Hepatocyte (in vitro differentiated cells): ENCODE measurements at regions not wholly inside any gene's neighbourhood (a gene's known extent, or its start where the extent isn't known, plus 50 kb on each side); places are given as distances from the start of the nearest gene placed in this dataset.
"Not testable (repeated sequence)": the region's sequence is repeated elsewhere in the genome, so short reads cannot be mapped to it uniquely, and the experiment has no call there.

Experiments used
- DNase-seq: peaks from one replicate; pipeline ENCODE4 v3.0.0-alpha.2; 2016; ENCODE audit warnings: low spot score
- H2AFZ ChIP-seq: fragments of 200-600 bp; sonication (generic); 2 replicates; pipeline ENCODE4 v1.6.0; 2016; ENCODE audit warnings: antibody characterized with exemption, mild to moderate bottlenecking
- H3K27ac ChIP-seq: fragments of 200-600 bp; sonication (generic); 2 replicates; pipeline ENCODE4 v1.5.1; 2016; ENCODE audit warnings: mild to moderate bottlenecking
- H3K27me3 ChIP-seq: fragments of 200-600 bp; sonication (generic); 2 replicates; pipeline ENCODE4 v1.6.1; 2016
- H3K36me3 ChIP-seq: fragments of 200-600 bp; sonication (generic); replicated peaks from 2 replicates; pipeline ENCODE4 v1.5.1; 2016; ENCODE audit warnings: low read depth; ENCODE audit not compliant: insufficient read depth
- H3K4me1 ChIP-seq: fragments of 200-600 bp; sonication (generic); 2 replicates; pipeline ENCODE4 v1.5.1; 2016; ENCODE audit warnings: mild to moderate bottlenecking, moderate library complexity; ENCODE audit not compliant: insufficient read depth
- H3K4me2 ChIP-seq: fragments of 200-600 bp; sonication (generic); 2 replicates; pipeline ENCODE4 v1.6.0; 2016
- H3K4me3 ChIP-seq: fragments of 200-600 bp; sonication (generic); 2 replicates; pipeline ENCODE4 v1.5.1; 2016; ENCODE audit warnings: mild to moderate bottlenecking
- H3K79me2 ChIP-seq: fragments of 200-600 bp; sonication (generic); 2 replicates; pipeline ENCODE4 v1.6.0; 2017; ENCODE audit warnings: mild to moderate bottlenecking
- H3K9me2 ChIP-seq: fragments of 200-600 bp; sonication (generic); replicated peaks from 2 replicates; pipeline ENCODE4 v1.6.0; 2017; ENCODE audit warnings: mild to moderate bottlenecking; ENCODE audit not compliant: insufficient read depth
- H3K9me3 ChIP-seq: fragments of 200-600 bp; sonication (generic); 2 replicates; pipeline ENCODE4 v1.5.1; 2016; ENCODE audit warnings: low read depth, mild to moderate bottlenecking
- H4K20me1 ChIP-seq: fragments of 200-600 bp; sonication (generic); 2 replicates; pipeline ENCODE4 v1.6.0; 2016; ENCODE audit warnings: mild to moderate bottlenecking; ENCODE audit not compliant: insufficient read depth, poor library complexity, severe bottlenecking
- CTCF ChIP-seq: fragments of 200-600 bp; sonication (generic); IDR thresholded peaks from 2 replicates; pipeline ENCODE4 v1.5.1; 2016; ENCODE audit warnings: antibody characterized with exemption, mild to moderate bottlenecking; ENCODE audit not compliant: poor library complexity
- EZH2 ChIP-seq: fragments of 200-600 bp; sonication (generic); IDR thresholded peaks from 2 replicates; pipeline ENCODE4 v1.6.1; 2016; ENCODE audit warnings: antibody characterized with exemption, mild to moderate bottlenecking, borderline replicate concordance
- EZH2phosphoT487 ChIP-seq: fragments of 200-600 bp; sonication (generic); IDR thresholded peaks from one replicate; pipeline ENCODE4 v1.6.1; 2018; ENCODE audit warnings: antibody characterized with exemption, mild to moderate bottlenecking, low read depth, moderate library complexity; ENCODE audit not compliant: unreplicated experiment, severe bottlenecking
- WGBS: methylation state at CpG from one replicate; pipeline ENCODE4 v1.1.6; 2016; ENCODE audit warnings: low lambda C conversion rate; ENCODE audit errors: missing lambda C conversion rate; 5-methylcytosine and 5-hydroxymethylcytosine counted together

GRCh38 chr5:122694884-122695283 lies 80.0 kb upstream of the SNX2 start:
- Histone ChIP-seq H2AFZ (peak overlapping the region; percentile 39), H3K27me3 (no peaks in the 10 kb centered on the region), H3K4me3 (no peak overlapping the region), H4K20me1 (no peaks in the 10 kb centered on the region), H3K9me3 (no peaks in the 10 kb centered on the region), H3K9me2 (no peaks in the 10 kb centered on the region), H3K4me1 (no peaks in the 10 kb centered on the region), H3K36me3 (no peaks in the 10 kb centered on the region), H3K4me2 (no peak overlapping the region), H3K79me2 (no peaks in the 10 kb centered on the region), H3K27ac (no peak overlapping the region)
- DNase-seq, result no peak
- no peak for TF ChIP-seq EZH2phosphoT487
- no peak for TF ChIP-seq EZH2
- no peak for TF ChIP-seq CTCF
- WGBS, result 80% methylated on average over 5 of the region's 5 CpGs

- not testable (repeated sequence) for H4K20me1 ChIP-seq, H3K79me2 ChIP-seq, H3K9me3 ChIP-seq, H3K27ac ChIP-seq, H3K27me3 ChIP-seq, H2AFZ ChIP-seq, H3K9me2 ChIP-seq, DNase-seq, H3K4me3 ChIP-seq, H3K36me3 ChIP-seq, H3K4me2 ChIP-seq, H3K4me1 ChIP-seq
- 97% methylated on average over 4 of the region's 4 CpGs for WGBS
Observed at GRCh38 chr5:122696735-122697134, 78.1 kb upstream of the SNX2 start.

- Histone ChIP-seq H3K36me3 (no peaks in the 10 kb centered on the region), H3K4me3 (no peak overlapping the region), H3K4me2 (no peak overlapping the region), H3K9me3 (no peaks in the 10 kb centered on the region), H4K20me1 (no peaks in the 10 kb centered on the region), H3K79me2 (no peaks in the 10 kb centered on the region), H3K9me2 (no peaks in the 10 kb centered on the region), H3K27me3 (no peaks in the 10 kb centered on the region), H3K27ac (no peak overlapping the region), H2AFZ (no peak overlapping the region), H3K4me1 (no peaks in the 10 kb centered on the region)
- TF ChIP-seq EZH2, result no peak
- no peak for TF ChIP-seq CTCF
- no peak for TF ChIP-seq EZH2phosphoT487
- 97% methylated on average over 2 of the region's 2 CpGs for WGBS
- DNase-seq, result no peak
Observed at GRCh38 chr5:122697191-122697590, 77.7 kb upstream of the SNX2 start.

- WGBS, result 49% methylated on average over 2 of the region's 2 CpGs
- Histone ChIP-seq H3K4me3 (no peak overlapping the region), H2AFZ (no peak overlapping the region), H3K4me1 (no peaks in the 10 kb centered on the region), H3K27me3 (no peaks in the 10 kb centered on the region), H4K20me1 (no peaks in the 10 kb centered on the region), H3K4me2 (peak overlapping the region; percentile 19), H3K27ac (peak overlapping the region; percentile 75), H3K79me2 (no peaks in the 10 kb centered on the region), H3K9me3 (no peaks in the 10 kb centered on the region), H3K9me2 (no peaks in the 10 kb centered on the region), H3K36me3 (no peaks in the 10 kb centered on the region)
- peak; percentile 14 for DNase-seq
- TF ChIP-seq EZH2 (no peak), EZH2phosphoT487 (no peak)
Observed at GRCh38 chr5:122699201-122699600, 75.7 kb upstream of the SNX2 start.
